ENCODE measurements at regions not wholly inside any gene's neighbourhood (a gene's known extent, or its start where the extent isn't known, plus 50 kb on each side); places are given as distances from the start of the nearest gene placed in this dataset.

- H3K9me3 Mint-ChIP-seq = no peaks in the 10 kb centered on the region
- no peak overlapping the region for H3K4me3 Mint-ChIP-seq
- no peaks in the 10 kb centered on the region for H3K36me3 Mint-ChIP-seq (ENCODE audit: low read depth)
- H3K4me1 Mint-ChIP-seq = no peaks in the 10 kb centered on the region
- no peak overlapping the region for H3K27ac Mint-ChIP-seq
- peaks cover 43% of the 10 kb centered on the region for H3K27me3 Mint-ChIP-seq (ENCODE audit: low read depth)
- TF ChIP-seq, protein P1, sequence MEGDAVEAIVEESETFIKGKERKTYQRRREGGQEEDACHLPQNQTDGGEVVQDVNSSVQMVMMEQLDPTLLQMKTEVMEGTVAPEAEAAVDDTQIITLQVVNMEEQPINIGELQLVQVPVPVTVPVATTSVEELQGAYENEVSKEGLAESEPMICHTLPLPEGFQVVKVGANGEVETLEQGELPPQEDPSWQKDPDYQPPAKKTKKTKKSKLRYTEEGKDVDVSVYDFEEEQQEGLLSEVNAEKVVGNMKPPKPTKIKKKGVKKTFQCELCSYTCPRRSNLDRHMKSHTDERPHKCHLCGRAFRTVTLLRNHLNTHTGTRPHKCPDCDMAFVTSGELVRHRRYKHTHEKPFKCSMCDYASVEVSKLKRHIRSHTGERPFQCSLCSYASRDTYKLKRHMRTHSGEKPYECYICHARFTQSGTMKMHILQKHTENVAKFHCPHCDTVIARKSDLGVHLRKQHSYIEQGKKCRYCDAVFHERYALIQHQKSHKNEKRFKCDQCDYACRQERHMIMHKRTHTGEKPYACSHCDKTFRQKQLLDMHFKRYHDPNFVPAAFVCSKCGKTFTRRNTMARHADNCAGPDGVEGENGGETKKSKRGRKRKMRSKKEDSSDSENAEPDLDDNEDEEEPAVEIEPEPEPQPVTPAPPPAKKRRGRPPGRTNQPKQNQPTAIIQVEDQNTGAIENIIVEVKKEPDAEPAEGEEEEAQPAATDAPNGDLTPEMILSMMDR (IDR thresholded peaks at IDR 0.05; ENCODE audit: unreplicated experiment in 3 of 3) = no peak
Measured at GRCh38 chr12:131457331-131458047, 253.4 kb upstream of the SFSWAP start.

DNA sequence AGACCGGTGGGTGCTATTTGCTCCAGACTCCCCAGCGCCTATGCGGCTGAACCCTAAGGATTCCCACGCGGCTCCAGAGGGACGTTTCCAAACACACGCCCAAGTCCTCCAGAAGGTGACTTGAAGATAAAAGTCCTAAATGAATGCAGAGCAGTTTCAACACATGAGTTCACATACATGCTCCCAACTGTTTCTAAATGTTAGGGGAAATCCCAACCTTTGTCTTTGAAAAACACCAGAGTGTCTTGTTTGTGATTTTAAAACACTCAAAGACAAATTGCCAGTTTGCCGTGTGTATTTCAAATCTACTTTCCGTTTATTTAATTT lies 252.9 kb upstream of the SFSWAP start:
- no peaks in the 10 kb centered on the region for H3K36me3 Mint-ChIP-seq (ENCODE audit: low read depth)
- H3K4me1 Mint-ChIP-seq = no peaks in the 10 kb centered on the region
- no peaks in the 10 kb centered on the region for H3K9me3 Mint-ChIP-seq
- no peak overlapping the region for H3K27ac Mint-ChIP-seq
- H3K27me3 Mint-ChIP-seq (ENCODE audit: low read depth) = peaks cover 43% of the 10 kb centered on the region
- no peak overlapping the region for H3K4me3 Mint-ChIP-seq
- TF ChIP-seq, protein P1 (IDR thresholded peaks at IDR 0.05; ENCODE audit: unreplicated experiment in 3 of 3) = no peak

DNA sequence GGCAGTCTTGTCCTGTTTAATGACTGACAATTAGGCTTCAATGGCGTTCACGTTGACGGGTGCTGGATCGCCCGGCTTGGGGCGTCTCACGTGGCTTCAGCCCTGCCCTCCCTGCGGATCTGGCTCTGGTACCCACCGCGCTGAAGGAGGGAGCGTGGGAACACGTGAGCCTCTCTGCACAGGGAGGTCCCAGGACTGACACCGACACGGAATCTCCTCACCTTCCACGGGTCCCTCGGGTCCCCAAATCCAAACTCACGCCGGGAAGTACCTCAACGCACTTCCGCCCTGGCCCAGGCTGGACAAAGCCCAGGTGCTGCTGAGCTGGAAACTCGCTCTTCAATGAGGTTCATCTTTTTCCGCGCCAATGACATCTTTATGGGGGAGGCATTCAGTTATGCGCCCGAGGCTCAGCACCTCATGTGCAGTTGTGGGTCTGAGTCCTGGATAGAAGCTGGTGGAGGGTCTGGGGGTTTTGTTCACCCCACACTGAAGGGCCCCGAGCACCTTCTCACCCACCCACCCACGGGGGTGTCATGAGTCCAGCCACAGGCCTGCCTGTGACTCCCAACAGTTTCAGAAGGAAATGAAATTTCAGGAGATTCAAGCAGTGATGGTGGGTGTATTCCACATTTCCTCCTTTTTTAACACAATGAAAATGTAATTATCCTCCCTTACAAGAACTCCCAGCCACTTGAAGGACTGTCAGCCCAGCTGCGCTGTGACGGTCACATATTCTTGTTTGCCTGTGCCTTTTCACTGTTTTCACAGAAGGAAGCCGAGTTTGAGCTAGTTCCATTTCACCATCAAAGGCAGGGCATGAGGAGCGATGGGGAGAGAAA lies 251.7 kb upstream of the SFSWAP start:
- TF ChIP-seq, protein P1 (IDR thresholded peaks at IDR 0.05; ENCODE audit: unreplicated experiment in 3 of 3) = no peak
- peaks cover 41% of the 10 kb centered on the region for H3K27me3 Mint-ChIP-seq (ENCODE audit: low read depth)
- no peaks in the 10 kb centered on the region for H3K4me1 Mint-ChIP-seq
- H3K9me3 Mint-ChIP-seq = no peaks in the 10 kb centered on the region
- H3K36me3 Mint-ChIP-seq (ENCODE audit: low read depth) = no peaks in the 10 kb centered on the region
- no peak overlapping the region for H3K27ac Mint-ChIP-seq
- no peak overlapping the region for H3K4me3 Mint-ChIP-seq

DNA sequence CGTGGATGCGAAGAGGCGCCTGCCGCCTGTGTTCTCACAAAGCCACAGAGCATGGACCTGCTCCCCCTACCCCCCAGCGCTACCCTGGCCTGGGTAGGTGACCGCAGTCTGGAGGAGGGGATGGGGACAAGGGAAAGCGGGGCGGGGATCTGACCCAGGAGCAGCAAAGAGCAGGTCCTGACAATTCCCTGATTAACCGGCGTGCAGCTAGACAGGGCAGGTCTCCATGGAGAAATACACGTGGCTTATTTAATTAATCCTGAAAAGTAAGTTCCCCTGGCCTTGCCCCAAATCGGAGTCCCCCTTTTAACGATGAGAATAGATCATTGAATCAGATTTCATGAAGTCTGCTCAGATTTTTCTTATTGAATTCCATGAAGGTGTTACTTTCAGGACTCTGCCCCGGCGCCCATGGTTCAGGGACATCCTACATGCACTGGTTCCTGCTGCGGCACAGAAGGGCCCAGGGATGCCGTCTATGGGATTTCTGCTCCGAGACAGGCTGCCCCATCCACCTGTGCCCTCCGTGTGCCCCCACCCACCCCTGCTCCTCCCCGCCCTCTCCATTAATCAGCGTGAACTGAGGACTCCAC lies 251.0 kb upstream of the SFSWAP start:
- Mint-ChIP-seq H3K27me3 (ENCODE audit: low read depth) (peaks cover 41% of the 10 kb centered on the region), H3K27ac (no peak overlapping the region), H3K36me3 (ENCODE audit: low read depth) (no peaks in the 10 kb centered on the region), H3K9me3 (no peaks in the 10 kb centered on the region), H3K4me3 (no peak overlapping the region), H3K4me1 (no peaks in the 10 kb centered on the region)
- TF ChIP-seq, protein P1 (IDR thresholded peaks at IDR 0.05; ENCODE audit: unreplicated experiment in 3 of 3) = no peak

- Mint-ChIP-seq H3K27ac (no peak overlapping the region), H3K36me3 (ENCODE audit: low read depth) (no peaks in the 10 kb centered on the region), H3K9me3 (no peaks in the 10 kb centered on the region), H3K4me1 (no peaks in the 10 kb centered on the region), H3K4me3 (no peak overlapping the region), H3K27me3 (ENCODE audit: low read depth) (peaks cover 45% of the 10 kb centered on the region)
- TF ChIP-seq, protein P1 (IDR thresholded peaks at IDR 0.05; ENCODE audit: unreplicated experiment in 3 of 3) = no peak
Measured at GRCh38 chr12:131460520-131460919, 250.4 kb upstream of the SFSWAP start.
